ENCODE measurements at regions not wholly inside any gene's neighbourhood (a gene's known extent, or its start where the extent isn't known, plus 50 kb on each side); places are given as distances from the start of the nearest gene placed in this dataset.

DNA sequence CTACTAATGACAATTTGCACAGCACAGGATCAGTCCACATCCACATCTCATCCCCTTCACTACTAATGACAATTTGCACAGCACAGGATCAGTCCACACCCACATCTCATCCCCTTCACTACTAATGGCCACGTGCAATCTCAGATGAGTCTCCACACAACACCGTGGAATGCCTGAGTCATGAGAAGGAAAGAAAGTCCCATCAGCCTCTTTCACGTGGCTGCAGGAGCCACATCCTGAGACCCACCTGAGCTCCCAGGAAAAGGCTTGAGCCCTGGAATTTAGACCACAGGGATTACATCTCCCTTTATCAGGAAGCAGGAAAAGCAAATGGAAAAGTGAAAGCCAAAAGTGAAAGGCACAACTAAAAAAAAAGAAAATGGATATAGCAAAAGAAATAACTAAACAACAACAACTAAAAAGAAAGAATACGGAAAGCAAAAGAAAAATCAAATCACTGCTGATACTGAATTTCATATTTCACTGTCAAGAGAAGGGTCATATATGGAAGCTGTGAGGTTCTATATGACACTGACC is 1300.5 kb downstream of the TMEM121 start:
- Histone ChIP-seq H3K36me3 (no peaks in the 10 kb centered on the region), H3K27ac (no peak overlapping the region), H3K4me3 (no peak overlapping the region), H3K4me1 (no peaks in the 10 kb centered on the region), H3K27me3 (no peaks in the 10 kb centered on the region), H3K9me3 (no peaks in the 10 kb centered on the region)
- TF ChIP-seq, protein P1, sequence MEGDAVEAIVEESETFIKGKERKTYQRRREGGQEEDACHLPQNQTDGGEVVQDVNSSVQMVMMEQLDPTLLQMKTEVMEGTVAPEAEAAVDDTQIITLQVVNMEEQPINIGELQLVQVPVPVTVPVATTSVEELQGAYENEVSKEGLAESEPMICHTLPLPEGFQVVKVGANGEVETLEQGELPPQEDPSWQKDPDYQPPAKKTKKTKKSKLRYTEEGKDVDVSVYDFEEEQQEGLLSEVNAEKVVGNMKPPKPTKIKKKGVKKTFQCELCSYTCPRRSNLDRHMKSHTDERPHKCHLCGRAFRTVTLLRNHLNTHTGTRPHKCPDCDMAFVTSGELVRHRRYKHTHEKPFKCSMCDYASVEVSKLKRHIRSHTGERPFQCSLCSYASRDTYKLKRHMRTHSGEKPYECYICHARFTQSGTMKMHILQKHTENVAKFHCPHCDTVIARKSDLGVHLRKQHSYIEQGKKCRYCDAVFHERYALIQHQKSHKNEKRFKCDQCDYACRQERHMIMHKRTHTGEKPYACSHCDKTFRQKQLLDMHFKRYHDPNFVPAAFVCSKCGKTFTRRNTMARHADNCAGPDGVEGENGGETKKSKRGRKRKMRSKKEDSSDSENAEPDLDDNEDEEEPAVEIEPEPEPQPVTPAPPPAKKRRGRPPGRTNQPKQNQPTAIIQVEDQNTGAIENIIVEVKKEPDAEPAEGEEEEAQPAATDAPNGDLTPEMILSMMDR (IDR thresholded peaks at IDR 0.05): no peak
- intact Hi-C loops (cut with DNase I): no loop called here
- DNase-seq (ENCODE audit: low spot score in 2 of 2): no peak

DNA sequence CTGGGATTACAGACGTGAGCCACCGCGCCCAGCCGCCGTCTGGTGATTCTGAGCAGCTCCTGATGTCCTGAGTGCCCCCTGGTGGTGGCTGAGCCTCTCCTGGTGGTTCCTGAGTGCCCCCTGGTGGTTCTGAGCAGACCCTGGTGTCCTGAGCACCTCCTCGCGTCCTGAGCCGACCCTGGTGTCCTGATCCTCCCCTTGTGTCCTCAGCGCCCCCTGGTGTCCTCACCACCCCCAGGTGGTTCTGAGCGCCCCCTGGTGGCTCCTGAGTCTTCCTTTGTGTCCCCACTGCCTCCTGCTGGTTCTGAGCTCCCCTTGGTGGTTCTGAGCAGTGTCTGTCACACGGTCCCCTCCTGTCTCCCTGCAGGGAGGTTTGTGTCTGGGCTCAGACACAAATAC is 1304.9 kb downstream of the TMEM121 start:
- no peak overlapping the region for H3K27ac ChIP-seq
- no peaks in the 10 kb centered on the region for H3K27me3 ChIP-seq
- H3K36me3 ChIP-seq: no peaks in the 10 kb centered on the region
- H3K4me3 ChIP-seq: no peak overlapping the region
- TF ChIP-seq, protein P1 (IDR thresholded peaks at IDR 0.05): peak in 1 of 3 experiments; percentile 12
- H3K9me3 ChIP-seq: no peaks in the 10 kb centered on the region
- intact Hi-C loops (cut with DNase I): no loop called here
- DNase-seq (ENCODE audit: low spot score in 2 of 2): no peak
- H3K4me1 ChIP-seq: no peaks in the 10 kb centered on the region

DNA sequence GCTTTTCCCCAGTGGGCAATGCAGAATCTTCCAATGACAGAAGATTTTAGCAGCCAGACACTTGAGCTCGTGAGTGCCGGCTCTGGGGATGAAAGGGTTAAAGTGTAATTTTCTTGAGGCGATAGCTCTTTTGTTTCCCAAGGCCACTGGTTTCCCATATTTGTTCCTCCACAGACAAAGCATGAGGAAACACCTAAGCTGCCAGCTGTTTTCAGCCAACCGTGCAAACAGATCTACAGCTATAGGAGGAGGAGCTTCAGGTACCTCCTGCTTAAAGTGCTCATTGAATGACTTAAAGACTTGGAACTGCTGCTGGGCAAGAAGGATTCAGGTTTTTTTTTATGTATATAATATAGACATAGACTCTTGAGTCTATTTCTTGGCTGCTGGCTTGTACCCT is 1311.5 kb downstream of the TMEM121 start:
- Histone ChIP-seq H3K4me1 (no peaks in the 10 kb centered on the region), H3K27ac (no peak overlapping the region), H3K4me3 (no peak overlapping the region), H3K9me3 (no peaks in the 10 kb centered on the region), H3K36me3 (no peaks in the 10 kb centered on the region), H3K27me3 (no peaks in the 10 kb centered on the region)
- TF ChIP-seq, protein P1 (IDR thresholded peaks at IDR 0.05): no peak
- DNase-seq (ENCODE audit: low spot score in 2 of 2): no peak
- intact Hi-C loops (cut with DNase I): no loop called here

DNA sequence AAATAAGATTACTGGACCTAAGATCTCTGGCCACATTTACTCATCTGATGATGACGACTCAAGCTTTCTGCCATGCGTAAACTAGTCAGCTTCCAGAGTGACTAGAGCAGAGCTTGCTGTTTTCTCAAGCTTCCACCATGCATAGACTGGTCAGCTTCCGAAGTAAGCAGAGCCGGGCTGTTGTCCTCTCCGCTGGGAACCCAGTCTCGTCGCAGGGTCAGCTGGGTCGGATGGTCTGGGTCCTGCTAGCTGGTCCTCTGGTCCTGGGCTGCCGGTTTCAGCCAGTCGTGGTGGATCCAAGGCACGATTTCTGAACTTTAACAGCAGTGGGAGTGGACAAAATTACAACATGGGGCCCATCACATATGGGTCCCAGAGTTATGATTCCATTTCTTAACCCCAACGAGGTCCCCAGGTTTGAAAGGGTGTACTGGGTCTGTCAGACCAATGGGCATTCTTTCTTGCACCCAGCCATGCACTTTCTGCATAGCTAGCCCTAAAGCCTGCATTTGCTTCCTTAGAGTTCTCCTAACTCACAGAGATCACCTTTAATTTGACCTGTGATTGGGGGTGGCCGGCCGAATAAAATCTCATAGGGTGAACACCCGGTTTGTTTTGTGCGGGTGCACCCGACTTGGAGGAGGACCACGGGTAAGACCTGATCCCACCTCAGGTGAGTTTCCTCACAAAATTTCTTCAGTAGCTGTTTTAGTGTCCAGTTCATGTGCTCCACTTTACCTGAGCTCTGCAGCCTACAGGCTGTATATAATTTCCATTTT is 1312.8 kb downstream of the TMEM121 start:
- intact Hi-C loops (cut with DNase I): no loop called here
- H3K4me1 ChIP-seq: no peaks in the 10 kb centered on the region

DNA sequence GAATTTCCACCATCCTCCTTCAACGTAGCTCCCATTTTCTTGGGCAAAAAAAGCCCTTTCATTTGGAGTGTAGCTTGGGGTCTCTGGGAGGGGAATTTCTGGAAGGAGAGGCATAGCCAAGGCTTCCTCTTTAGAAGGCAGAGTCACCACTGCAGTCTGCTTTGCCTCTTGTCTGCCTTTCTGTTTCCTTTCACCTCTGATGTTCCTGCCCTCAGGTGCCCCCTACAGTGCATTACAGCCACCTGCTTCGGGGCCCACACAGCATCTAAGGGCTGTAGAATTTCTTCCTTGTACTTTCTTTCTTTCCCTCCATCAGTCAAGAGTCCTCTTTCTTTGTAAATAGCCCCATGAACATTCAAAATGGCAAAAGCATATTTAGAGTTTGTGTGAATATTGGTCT is 1313.9 kb downstream of the TMEM121 start:
- Histone ChIP-seq H3K27me3 (no peaks in the 10 kb centered on the region), H3K9me3 (no peaks in the 10 kb centered on the region), H3K4me1 (no peaks in the 10 kb centered on the region), H3K4me3 (no peak overlapping the region), H3K27ac (no peak overlapping the region), H3K36me3 (no peaks in the 10 kb centered on the region)
- TF ChIP-seq, protein P1 (IDR thresholded peaks at IDR 0.05): no peak
- intact Hi-C loops (cut with DNase I): no loop called here
- no peak for DNase-seq (ENCODE audit: low spot score in 2 of 2)

More for the DNA sequence above, 1312.8 kb downstream of the TMEM121 start:
- no peaks in the 10 kb centered on the region for H3K36me3 ChIP-seq
- H3K9me3 ChIP-seq: no peaks in the 10 kb centered on the region
- no peak overlapping the region for H3K4me3 ChIP-seq
- TF ChIP-seq, protein P1 (IDR thresholded peaks at IDR 0.05): no peak
- no peak for DNase-seq (ENCODE audit: low spot score in 2 of 2)
- no peaks in the 10 kb centered on the region for H3K27me3 ChIP-seq
- H3K27ac ChIP-seq: no peak overlapping the region

All from ascending aorta (tissue), 2 donors.